ENCODE measurements at regions not wholly inside any gene's neighbourhood (a gene's known extent, or its start where the extent isn't known, plus 50 kb on each side); places are given as distances from the start of the nearest gene placed in this dataset.

DNA sequence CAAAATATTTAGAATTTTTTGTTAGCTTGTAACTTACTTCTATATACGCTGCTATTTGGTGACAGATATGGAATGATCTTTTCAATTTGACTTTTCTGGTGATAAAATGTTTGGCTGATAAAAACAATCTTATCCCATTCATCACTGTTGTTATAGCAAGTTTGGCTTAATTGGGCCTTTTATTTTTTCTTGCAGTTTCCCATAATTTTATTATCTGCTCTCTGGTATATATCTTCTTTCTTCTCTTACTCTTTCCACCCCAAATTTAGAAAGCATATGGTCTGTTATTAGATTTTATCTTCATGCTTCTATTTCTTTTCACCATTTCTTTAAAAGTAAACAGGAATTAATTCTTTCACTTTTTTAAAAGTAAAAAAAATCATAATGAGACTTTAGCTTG is 474.4 kb downstream of the TLE1 start:
- TF ChIP-seq POLR2A (IDR thresholded peaks at IDR 0.05) (no peak), CTCF (IDR thresholded peaks at IDR 0.05) (no peak), POLR2AphosphoS5 (IDR thresholded peaks at IDR 0.05) (no peak), EP300 (IDR thresholded peaks at IDR 0.05) (no peak)

All from sigmoid colon (tissue), 4 donors.